ENCODE measurements at regions not wholly inside any gene's neighbourhood (a gene's known extent, or its start where the extent isn't known, plus 50 kb on each side); places are given as distances from the start of the nearest gene placed in this dataset.

DNA sequence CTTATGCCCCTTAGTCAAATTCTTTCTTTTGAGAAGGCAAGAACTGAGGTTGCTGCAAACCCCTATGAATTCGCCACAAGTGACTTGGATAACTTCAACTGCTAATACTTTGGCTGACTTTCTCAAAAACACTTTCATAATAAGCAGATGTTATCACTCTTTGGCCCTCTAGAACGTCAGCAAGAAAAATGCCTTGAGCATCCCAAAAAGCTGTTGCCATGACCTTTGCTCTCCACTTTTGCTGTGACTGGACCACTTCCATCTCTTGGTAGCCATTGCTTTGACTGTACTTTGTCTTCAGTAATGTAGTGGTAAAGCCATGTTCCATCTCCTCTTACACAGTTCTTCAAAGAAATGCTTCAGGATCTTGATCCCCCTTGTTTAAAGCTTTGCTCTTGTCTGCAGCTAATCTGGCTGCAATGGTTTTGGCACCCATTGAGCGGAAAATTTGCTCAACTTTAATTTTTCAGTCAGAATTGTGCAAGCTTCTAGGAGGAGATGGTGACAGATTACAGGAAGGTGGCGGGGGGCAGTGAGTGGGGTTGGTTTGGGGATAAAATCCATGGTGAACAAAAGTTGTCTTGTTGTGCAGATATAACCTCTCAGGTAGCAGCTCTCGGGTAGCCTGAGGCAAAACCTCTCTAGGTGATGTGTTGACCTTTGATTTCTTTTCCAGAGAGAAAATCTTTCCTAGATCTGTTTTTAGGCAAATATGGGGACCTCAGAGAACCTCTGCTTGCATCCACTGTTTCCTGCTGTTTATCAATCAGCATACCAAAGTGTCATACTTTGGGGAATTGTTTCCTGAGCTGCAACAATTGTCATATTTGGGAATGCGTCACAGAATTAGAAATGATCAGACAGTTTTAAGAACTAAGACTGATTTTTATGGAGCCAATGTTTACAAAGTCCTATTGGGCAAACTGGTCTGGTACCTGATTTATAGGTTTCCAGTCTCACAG lies 83.6 kb downstream of the CCR1 start:
- Mint-ChIP-seq H3K27ac (ENCODE audit: unreplicated experiment) (no peak overlapping the region), H3K27me3 (ENCODE audit: low read depth, unreplicated experiment) (peaks cover 8% of the 10 kb centered on the region), H3K4me1 (ENCODE audit: low read depth, unreplicated experiment) (peaks cover 20% of the 10 kb centered on the region), H3K4me3 (ENCODE audit: unreplicated experiment) (no peak overlapping the region), H3K9me3 (ENCODE audit: unreplicated experiment) (peaks cover 2% of the 10 kb centered on the region), H3K36me3 (ENCODE audit: low read depth, unreplicated experiment) (no peaks in the 10 kb centered on the region)
- FAIRE-seq (no peak), DNase-seq (ENCODE audit: low read depth) (peak; percentile 42)
- H3K79me2 ChIP-seq (ENCODE audit: insufficient read depth, low read length) = no peaks in the 10 kb centered on the region
- no peak overlapping the region for H3K27ac ChIP-seq (ENCODE audit: low read depth, low read length)
- H3K36me3 ChIP-seq (ENCODE audit: insufficient read depth, low read length) = no peaks in the 10 kb centered on the region
- no peaks in the 10 kb centered on the region for H3K9me3 ChIP-seq (ENCODE audit: insufficient read depth, low read depth, low read length)
- no peaks in the 10 kb centered on the region for H4K20me1 ChIP-seq (ENCODE audit: insufficient read depth, low read length)
- no peak overlapping the region for H3K4me3 ChIP-seq (ENCODE audit: insufficient read depth, low read depth, low read length)
- peaks cover 3% of the 10 kb centered on the region for H3K4me1 ChIP-seq (ENCODE audit: insufficient read depth, low read length)
- H2AFZ ChIP-seq (ENCODE audit: low read depth, low read length) = no peak overlapping the region
- no peak overlapping the region for H3K4me2 ChIP-seq (ENCODE audit: low read length)
- H3K9ac ChIP-seq (ENCODE audit: low read length) = no peak overlapping the region
- TF ChIP-seq, protein P1, sequence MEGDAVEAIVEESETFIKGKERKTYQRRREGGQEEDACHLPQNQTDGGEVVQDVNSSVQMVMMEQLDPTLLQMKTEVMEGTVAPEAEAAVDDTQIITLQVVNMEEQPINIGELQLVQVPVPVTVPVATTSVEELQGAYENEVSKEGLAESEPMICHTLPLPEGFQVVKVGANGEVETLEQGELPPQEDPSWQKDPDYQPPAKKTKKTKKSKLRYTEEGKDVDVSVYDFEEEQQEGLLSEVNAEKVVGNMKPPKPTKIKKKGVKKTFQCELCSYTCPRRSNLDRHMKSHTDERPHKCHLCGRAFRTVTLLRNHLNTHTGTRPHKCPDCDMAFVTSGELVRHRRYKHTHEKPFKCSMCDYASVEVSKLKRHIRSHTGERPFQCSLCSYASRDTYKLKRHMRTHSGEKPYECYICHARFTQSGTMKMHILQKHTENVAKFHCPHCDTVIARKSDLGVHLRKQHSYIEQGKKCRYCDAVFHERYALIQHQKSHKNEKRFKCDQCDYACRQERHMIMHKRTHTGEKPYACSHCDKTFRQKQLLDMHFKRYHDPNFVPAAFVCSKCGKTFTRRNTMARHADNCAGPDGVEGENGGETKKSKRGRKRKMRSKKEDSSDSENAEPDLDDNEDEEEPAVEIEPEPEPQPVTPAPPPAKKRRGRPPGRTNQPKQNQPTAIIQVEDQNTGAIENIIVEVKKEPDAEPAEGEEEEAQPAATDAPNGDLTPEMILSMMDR (IDR thresholded peaks at IDR 0.05; ENCODE audit: insufficient read depth, low read depth, low read length) = no peak
- TF ChIP-seq EZH2 (IDR thresholded peaks at IDR 0.05; ENCODE audit: insufficient read depth, low read length) = no peak
- no peaks in the 10 kb centered on the region for H3K27me3 ChIP-seq (ENCODE audit: insufficient read depth, low read length)

DNA sequence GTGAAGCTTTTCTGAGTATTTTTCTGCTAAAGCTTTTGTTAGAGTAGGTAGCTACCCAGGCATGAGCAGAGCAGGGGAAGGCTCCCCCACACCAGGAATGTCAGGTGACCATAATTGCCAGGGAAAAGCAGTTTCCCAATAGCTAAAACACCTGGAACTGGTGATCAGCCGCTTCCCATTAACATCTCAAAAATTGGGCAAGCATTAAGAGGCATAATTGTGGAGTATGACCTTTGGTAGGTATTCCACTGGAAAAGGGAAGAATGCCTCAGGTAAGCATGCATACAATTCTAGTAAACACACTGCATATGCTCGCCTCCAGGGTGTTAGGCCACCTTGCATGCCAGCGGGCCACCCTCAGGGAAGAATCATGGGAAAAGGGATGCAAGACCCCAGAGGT lies 84.5 kb downstream of the CCR1 start:
- Mint-ChIP-seq H3K36me3 (ENCODE audit: low read depth, unreplicated experiment) (no peaks in the 10 kb centered on the region), H3K4me1 (ENCODE audit: low read depth, unreplicated experiment) (peaks cover 17% of the 10 kb centered on the region), H3K4me3 (ENCODE audit: unreplicated experiment) (no peak overlapping the region), H3K27me3 (ENCODE audit: low read depth, unreplicated experiment) (peaks cover 8% of the 10 kb centered on the region), H3K9me3 (ENCODE audit: unreplicated experiment) (peaks cover 2% of the 10 kb centered on the region), H3K27ac (ENCODE audit: unreplicated experiment) (no peak overlapping the region)
- TF ChIP-seq, protein P1 (IDR thresholded peaks at IDR 0.05; ENCODE audit: insufficient read depth, low read depth, low read length) = no peak
- TF ChIP-seq EZH2 (IDR thresholded peaks at IDR 0.05; ENCODE audit: insufficient read depth, low read length) = no peak
- no peak overlapping the region for H3K4me2 ChIP-seq (ENCODE audit: low read length)
- no peaks in the 10 kb centered on the region for H3K27me3 ChIP-seq (ENCODE audit: insufficient read depth, low read length)
- no peaks in the 10 kb centered on the region for H3K36me3 ChIP-seq (ENCODE audit: insufficient read depth, low read length)
- H4K20me1 ChIP-seq (ENCODE audit: insufficient read depth, low read length) = no peaks in the 10 kb centered on the region
- H2AFZ ChIP-seq (ENCODE audit: low read depth, low read length) = no peak overlapping the region
- no peaks in the 10 kb centered on the region for H3K79me2 ChIP-seq (ENCODE audit: insufficient read depth, low read length)
- no peak overlapping the region for H3K9ac ChIP-seq (ENCODE audit: low read length)
- peaks cover 3% of the 10 kb centered on the region for H3K4me1 ChIP-seq (ENCODE audit: insufficient read depth, low read length)
- H3K27ac ChIP-seq (ENCODE audit: low read depth, low read length) = no peak overlapping the region
- H3K4me3 ChIP-seq (ENCODE audit: insufficient read depth, low read depth, low read length) = no peak overlapping the region
- no peak for DNase-seq (ENCODE audit: low read depth)
- no peaks in the 10 kb centered on the region for H3K9me3 ChIP-seq (ENCODE audit: insufficient read depth, low read depth, low read length)
- no peak for FAIRE-seq

DNA sequence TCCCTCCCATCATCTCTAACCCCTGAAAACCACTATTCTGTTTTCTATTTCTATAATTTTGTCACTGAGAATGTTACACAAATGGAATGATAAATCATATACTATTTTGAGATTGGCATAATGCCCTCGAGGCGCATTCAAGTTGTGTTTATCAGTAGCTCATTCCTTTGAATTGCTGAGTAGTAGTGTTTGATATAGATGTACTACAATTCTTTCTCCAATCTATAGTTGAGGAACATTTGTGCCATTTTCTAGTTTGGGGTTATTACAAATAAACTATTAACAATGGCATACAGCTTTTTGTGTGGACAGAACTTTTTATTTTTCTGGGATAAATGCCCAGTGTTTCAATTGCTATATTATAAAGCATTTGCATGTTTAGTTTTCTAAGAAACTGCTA lies 86.0 kb downstream of the CCR1 start:
- Histone ChIP-seq H3K4me2 (ENCODE audit: low read length) (no peak overlapping the region), H3K27me3 (ENCODE audit: insufficient read depth, low read length) (no peaks in the 10 kb centered on the region), H3K79me2 (ENCODE audit: insufficient read depth, low read length) (no peaks in the 10 kb centered on the region), H3K36me3 (ENCODE audit: insufficient read depth, low read length) (no peaks in the 10 kb centered on the region), H3K4me3 (ENCODE audit: insufficient read depth, low read depth, low read length) (no peak overlapping the region), H2AFZ (ENCODE audit: low read depth, low read length) (no peak overlapping the region), H3K27ac (ENCODE audit: low read depth, low read length) (no peak overlapping the region), H4K20me1 (ENCODE audit: insufficient read depth, low read length) (no peaks in the 10 kb centered on the region), H3K9me3 (ENCODE audit: insufficient read depth, low read depth, low read length) (no peaks in the 10 kb centered on the region), H3K4me1 (ENCODE audit: insufficient read depth, low read length) (no peaks in the 10 kb centered on the region), H3K9ac (ENCODE audit: low read length) (no peak overlapping the region)
- H3K9me3 Mint-ChIP-seq (ENCODE audit: unreplicated experiment) = peaks cover 2% of the 10 kb centered on the region
- H3K4me1 Mint-ChIP-seq (ENCODE audit: low read depth, unreplicated experiment) = peaks cover 3% of the 10 kb centered on the region
- FAIRE-seq = no peak
- DNase-seq (ENCODE audit: low read depth) = no peak
- peaks cover 8% of the 10 kb centered on the region for H3K27me3 Mint-ChIP-seq (ENCODE audit: low read depth, unreplicated experiment)
- TF ChIP-seq, protein P1 (IDR thresholded peaks at IDR 0.05; ENCODE audit: insufficient read depth, low read depth, low read length) = no peak
- no peak for TF ChIP-seq EZH2 (IDR thresholded peaks at IDR 0.05; ENCODE audit: insufficient read depth, low read length)
- no peak overlapping the region for H3K27ac Mint-ChIP-seq (ENCODE audit: unreplicated experiment)
- H3K36me3 Mint-ChIP-seq (ENCODE audit: low read depth, unreplicated experiment) = no peaks in the 10 kb centered on the region
- peak overlapping the region; percentile 65 for H3K4me3 Mint-ChIP-seq (ENCODE audit: unreplicated experiment)

Measured in astrocyte (in vitro differentiated cells and primary cell).